OCI-LY7 (cell line): ENCODE measurements at regions not wholly inside any gene's neighbourhood (a gene's known extent, or its start where the extent isn't known, plus 50 kb on each side); places are given as distances from the start of the nearest gene placed in this dataset.

ENCODE experiments used
- CTCF ChIP-seq: fragments of 200-600 bp; sonication (generic); conservative IDR thresholded peaks from 2 replicates; pipeline ENCODE4 v1.5.1; 2014; ENCODE audit warnings: mild to moderate bottlenecking, antibody characterized with exemption, low read length, moderate library complexity, mixed read lengths
- EZH2phosphoT487 ChIP-seq: fragments of 200-600 bp; sonication (generic); IDR thresholded peaks from 2 replicates; pipeline ENCODE4 v1.6.1; 2018; ENCODE audit warnings: low read depth, borderline replicate concordance, mild to moderate bottlenecking, mixed run types, antibody characterized with exemption, low read length, moderate library complexity, mixed read lengths

- no peak for TF ChIP-seq CTCF
- no peak for TF ChIP-seq EZH2phosphoT487
Observed at GRCh38 chr4:40684404-40684803, 54.7 kb upstream of the RBM47 start.
